ENCODE measurements at regions not wholly inside any gene's neighbourhood (a gene's known extent, or its start where the extent isn't known, plus 50 kb on each side); places are given as distances from the start of the nearest gene placed in this dataset.
A peak's percentile ranks its signal among the peaks of the same experiment; 100 is the strongest.

DNA sequence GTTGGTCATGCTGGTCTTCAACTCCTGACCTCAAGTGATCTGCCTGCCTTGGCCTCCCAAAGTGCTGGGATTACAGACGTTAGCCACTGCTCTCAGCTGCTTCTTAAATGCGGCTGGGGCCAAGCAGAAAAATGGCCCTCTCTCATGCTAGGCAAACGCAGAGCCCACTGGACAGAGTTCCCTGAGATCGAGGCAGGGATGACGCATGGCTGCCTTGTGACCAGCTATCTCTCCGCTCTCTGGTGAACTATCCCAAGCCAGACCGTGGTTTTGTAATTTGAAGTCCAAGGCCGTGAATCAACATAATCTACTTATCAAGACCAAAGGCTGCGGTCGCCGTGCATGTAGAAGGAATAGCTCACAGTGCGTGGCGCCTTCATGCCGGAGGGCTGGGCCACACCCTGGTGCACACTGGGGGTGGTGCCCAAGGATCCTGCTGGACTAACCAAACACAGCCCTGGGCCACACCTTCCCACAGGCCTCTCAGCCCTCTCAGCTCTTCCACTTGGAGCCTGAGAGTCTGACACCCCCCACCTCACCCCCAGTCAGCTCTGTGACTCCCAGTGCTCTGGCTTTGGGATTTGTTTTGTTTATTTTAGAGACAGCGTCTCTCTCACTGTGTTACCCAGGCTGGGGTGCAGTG is 88.1 kb upstream of the CUX1 start:
- TF ChIP-seq, protein P1, sequence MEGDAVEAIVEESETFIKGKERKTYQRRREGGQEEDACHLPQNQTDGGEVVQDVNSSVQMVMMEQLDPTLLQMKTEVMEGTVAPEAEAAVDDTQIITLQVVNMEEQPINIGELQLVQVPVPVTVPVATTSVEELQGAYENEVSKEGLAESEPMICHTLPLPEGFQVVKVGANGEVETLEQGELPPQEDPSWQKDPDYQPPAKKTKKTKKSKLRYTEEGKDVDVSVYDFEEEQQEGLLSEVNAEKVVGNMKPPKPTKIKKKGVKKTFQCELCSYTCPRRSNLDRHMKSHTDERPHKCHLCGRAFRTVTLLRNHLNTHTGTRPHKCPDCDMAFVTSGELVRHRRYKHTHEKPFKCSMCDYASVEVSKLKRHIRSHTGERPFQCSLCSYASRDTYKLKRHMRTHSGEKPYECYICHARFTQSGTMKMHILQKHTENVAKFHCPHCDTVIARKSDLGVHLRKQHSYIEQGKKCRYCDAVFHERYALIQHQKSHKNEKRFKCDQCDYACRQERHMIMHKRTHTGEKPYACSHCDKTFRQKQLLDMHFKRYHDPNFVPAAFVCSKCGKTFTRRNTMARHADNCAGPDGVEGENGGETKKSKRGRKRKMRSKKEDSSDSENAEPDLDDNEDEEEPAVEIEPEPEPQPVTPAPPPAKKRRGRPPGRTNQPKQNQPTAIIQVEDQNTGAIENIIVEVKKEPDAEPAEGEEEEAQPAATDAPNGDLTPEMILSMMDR (IDR thresholded peaks at IDR 0.05; ENCODE audit: low read depth, low read length, missing control alignments) = no peak
- DNase-seq (ENCODE audit: low read depth) = no peak
- H3K4me3 ChIP-seq (ENCODE audit: low read depth, low read length) = no peak overlapping the region

DNA sequence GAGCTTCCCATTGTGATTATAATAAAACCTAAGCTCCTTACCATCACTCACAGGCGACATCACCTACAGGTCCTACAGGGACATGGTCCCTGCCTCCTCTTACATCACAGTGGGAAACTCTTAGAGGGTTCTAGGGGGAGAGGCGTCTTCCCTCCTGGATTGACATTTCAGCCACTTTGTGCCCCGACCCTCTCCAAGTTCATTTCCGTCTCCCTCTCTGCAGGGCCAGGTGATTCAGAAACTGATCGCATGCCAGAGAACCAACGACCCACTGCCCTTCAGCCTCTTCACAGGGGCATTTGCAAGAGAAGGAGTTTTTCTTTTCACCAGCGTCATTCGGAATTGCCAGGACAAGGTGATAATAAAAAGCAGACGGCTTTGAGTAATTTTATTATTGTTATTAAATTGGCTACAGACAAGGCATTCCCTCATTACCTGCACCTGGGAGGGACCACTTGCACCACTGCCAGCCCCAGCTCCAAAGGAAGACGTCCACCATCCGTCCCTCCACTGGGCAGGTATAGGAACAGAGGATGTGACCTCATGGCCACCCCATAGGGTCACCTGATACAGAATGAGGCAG is 85.8 kb upstream of the CUX1 start:
- no peak overlapping the region for H3K4me3 ChIP-seq (ENCODE audit: low read depth, low read length)
- DNase-seq (ENCODE audit: low read depth) = no peak
- TF ChIP-seq, protein P1 (IDR thresholded peaks at IDR 0.05; ENCODE audit: low read depth, low read length, missing control alignments) = no peak

DNA sequence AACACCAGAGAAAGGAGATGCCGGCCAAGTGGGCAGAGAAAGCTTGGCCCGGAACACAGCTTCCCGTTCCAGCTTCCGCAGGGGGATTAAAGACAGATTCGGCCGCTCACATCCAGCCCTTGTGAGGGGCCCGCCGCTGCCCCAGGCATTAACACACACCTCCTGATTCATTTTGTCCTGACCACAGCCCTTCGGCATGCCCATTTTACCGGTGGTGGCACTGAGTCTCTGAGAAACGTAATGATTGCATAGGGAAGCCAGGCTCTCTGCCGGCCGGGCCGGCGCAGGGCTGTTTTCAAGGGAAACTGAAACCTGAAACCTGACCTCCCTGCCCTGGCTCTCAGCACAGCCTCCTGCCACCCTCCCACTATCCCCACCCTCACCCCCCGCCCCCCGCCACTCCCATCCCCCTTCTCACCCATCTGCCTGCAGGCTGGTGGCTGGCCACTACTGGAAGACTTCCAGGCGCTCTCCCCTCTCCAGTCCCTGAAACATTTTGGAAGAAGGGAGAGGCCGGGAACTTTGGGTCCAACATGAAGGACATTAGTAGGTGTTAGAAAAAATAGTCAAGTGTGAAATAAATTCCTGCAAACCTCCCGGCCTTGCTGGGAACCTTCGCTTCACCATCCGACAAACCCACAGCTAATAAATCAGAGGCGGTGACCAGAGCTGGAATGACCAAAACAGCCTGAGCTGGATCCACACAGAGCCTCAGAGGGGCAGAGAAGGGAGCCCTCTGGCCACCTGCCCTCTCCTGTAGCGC is 83.5 kb upstream of the CUX1 start:
- DNase-seq (ENCODE audit: low read depth) = no peak
- no peak overlapping the region for H3K4me3 ChIP-seq (ENCODE audit: low read depth, low read length)
- TF ChIP-seq, protein P1 (IDR thresholded peaks at IDR 0.05; ENCODE audit: low read depth, low read length, missing control alignments) = no peak

DNA sequence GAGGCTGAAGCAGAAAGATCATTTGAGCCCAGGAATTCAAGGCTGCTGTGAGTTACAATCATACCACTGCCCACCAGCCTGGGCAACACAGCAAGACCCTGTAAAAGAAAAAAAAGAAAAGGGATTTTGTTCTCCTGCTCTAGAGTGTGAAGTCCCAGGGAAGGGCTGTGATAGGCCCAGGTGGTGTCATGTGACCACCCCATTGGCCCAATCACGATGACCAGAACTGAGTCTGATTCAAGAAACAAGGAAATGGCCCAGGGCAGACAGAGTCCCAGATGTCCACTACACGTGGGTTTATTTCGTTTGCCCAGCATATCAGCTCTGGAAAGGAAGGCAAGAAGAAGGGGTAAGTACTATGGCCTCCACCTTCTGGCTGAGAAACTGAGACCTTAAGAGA is 81.3 kb upstream of the CUX1 start:
- no peak for DNase-seq (ENCODE audit: low read depth)
- TF ChIP-seq, protein P1 (IDR thresholded peaks at IDR 0.05; ENCODE audit: low read depth, low read length, missing control alignments) = no peak
- H3K4me3 ChIP-seq (ENCODE audit: low read depth, low read length) = no peak overlapping the region

DNA sequence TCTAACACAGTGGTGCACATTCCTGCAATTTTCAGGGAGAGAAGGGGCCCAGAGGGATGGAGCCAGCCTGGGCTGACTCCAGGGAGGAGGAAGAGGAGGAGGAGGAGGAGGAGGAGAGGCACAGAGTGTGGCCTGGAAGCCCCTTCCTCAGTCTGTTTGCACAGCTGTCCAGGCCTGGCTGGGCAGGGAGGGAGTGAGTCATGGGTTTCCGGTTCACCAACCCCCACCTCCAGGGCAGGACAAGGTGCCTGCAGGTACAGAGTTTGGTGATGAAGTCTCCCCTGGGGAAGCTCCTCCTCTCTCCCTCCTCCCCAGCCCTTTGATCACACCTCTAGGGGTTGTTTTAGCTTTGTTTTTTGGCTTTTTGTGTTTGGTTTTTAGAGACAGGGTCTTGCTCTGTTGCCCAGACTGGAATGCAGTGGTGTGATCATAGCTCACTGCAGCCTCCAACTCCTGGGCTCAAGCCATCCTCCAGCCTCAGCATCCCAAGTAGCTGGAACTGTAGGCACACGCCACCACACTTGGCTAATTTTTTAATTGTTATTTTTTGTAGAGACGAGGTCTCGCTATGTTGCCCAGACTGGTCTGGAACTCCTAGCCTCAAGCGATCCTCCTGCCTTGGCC is 77.5 kb upstream of the CUX1 start:
- DNase-seq (ENCODE audit: low read depth) = no peak
- TF ChIP-seq, protein P1 (IDR thresholded peaks at IDR 0.05; ENCODE audit: low read depth, low read length, missing control alignments) = no peak

DNA sequence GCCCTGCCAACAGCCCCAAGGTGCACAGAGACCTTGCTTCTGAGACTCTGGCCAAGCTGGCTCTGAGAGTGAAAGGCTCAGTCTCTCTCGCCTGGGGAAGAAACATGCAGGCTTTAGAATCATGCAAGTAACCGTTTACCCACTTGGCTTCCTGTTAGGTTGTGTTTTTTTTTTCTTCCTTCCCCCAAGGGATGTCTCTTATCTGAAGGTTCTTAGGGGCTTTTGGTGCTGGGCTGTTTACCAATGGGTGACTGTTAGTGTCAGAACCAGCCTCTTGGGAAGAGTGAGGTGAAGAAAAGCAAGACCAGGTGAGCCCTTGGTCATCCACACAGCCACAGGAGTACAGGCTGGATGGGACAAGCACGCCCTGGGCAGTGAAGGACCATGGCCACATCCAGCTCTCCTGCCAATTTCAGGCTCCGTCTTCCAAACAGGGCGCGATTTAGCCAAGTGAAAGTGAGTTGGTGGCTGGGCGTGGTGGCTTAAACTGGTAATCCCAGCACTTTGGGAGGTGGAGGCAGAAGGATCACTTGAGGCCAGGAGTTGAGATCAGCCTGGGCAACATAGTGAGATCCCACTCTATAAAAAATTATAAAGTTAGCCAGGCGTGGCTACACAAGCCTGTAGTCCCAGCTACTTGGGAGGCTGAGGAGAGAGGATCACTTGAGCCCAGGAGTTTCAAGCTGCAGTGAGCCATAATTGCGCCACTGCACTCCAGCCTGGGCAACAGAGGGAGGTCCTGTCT is 76.3 kb upstream of the CUX1 start:
- DNase-seq (ENCODE audit: low read depth) = peak; percentile 51
- 0 out of 2 replicates have a peak overlapping the region, but pooled peaks have one; percentile 0 for H3K4me3 ChIP-seq (ENCODE audit: low read depth, low read length)
- TF ChIP-seq, protein P1 (IDR thresholded peaks at IDR 0.05; ENCODE audit: low read depth, low read length, missing control alignments) = no peak

More for the DNA sequence above, 77.5 kb upstream of the CUX1 start:
- H3K4me3 ChIP-seq (ENCODE audit: low read depth, low read length) = no peak overlapping the region

All from GM12864 (cell line).